HG03025 (cell line): ENCODE measurements at regions not wholly inside any gene's neighbourhood (a gene's known extent, or its start where the extent isn't known, plus 50 kb on each side); places are given as distances from the start of the nearest gene placed in this dataset.

Experiments
- ATAC-seq: cut with Tn5 transposase; IDR thresholded peaks from one replicate; pipeline ENCODE4 v1.9.1; 2021; ENCODE audit warnings: mild to moderate bottlenecking, moderate library complexity; ENCODE audit not compliant: unreplicated experiment, low FRiP score

DNA sequence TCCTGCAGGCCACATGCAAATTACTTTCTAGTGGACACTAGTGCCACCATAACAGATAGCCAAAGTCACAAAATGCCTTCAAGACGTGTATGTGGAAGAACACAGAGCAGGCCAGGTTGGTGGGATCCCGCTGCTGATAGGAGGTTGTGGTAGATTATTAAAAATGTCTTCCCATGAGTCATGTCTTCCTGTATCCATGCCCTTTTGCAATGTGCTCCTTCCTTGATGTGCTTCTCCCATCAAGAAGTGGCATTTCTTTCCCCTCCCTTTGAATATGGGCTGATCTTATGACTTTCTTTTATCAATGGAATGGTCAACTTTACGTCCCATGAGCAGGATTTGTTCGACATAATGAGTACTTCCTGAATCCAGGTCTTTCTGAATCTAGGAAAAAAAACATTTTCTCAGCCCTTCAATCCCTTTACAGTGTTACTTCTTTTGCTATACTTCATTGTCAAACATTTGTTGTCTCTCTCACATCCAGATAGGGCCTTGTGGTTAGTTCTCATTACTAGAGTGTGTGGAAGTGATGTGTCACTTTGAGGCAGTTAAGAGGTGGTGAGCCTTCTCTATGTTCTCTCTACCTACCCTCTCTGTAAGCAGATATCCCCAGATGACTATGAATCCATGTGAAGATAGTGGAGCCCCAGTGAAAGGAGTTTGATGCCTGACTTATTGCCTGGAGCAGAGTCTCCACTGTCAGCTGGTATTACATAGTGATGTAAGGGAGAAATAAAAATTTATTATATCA lies 519.2 kb upstream of the DIPK2B start:
- no peak for ATAC-seq

DNA sequence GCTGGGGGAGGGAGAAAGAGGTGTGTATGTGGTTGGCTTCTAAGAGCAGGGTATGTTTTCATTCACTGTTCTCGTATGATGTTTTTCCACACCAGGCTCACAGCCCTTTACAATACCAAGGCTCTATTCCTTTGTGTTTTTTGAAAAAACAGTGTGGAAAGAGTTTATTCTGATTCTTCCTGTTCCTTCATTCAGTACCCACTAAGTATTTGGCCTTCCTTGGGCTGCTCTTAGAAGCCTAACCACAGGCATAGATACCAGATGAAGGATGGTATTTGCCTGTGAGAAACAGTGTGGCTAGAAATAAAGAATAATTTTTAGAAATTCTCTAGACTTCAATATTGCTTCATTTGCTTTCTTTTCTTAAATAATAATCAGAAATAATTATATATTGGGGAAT lies 518.0 kb upstream of the DIPK2B start:
- no peak for ATAC-seq

DNA sequence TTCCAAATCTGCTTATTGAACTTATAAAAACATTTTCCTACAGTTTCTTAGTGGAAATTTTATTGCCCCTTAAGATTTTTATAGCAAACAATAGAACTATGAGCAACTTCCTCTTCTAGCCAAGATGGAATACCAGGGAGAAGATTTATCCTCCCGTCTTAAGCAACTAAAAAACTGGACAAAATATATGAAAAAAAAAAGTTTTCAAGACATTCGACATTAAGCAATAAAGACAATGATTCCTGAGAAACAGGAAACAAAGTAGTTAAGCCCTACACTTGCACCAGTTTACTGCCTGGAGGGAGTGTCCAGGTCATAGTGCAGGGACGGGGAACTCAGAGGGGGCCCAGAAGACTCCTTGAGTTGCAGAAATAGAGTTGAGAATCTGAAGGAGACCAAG lies 516.1 kb upstream of the DIPK2B start:
- ATAC-seq: no peak

DNA sequence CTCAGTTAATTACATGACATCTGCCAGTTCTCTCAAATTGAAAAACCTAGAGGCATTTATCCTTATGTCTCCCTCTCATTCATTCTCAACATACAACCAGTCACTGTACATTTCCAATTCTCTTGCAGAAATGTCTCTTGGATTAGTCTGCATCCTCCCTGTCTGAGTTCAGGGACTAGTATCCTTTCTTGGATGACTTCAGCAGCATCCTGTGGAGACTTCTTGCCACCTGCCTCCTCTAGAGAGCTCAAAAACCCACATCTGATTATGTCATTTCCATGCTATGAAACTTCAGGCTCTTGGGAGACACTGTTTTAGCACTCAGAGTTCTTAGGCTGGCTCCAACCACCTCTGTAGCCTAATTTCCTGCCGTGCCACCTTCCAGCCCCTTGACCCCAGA lies 515.1 kb upstream of the DIPK2B start:
- no peak for ATAC-seq

DNA sequence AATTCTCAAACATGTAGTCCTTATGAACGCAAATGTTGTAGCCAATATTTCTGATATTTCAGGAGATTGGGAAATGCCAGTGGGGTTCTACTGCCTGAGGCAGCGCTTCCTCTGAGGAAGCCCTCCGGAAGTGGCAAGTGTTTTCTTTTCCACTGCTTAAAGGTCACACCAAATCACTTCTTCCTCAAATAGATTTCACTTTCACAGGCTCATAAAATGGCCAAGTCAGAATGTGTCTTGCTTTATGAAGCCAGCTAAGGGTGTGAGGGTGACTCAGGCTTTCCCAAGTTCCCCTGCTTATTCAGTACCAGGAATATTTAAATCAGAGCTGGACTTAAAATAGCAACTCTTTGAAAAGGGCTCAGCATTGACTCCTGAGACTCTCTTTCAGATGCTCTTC lies 514.2 kb upstream of the DIPK2B start:
- ATAC-seq: no peak

DNA sequence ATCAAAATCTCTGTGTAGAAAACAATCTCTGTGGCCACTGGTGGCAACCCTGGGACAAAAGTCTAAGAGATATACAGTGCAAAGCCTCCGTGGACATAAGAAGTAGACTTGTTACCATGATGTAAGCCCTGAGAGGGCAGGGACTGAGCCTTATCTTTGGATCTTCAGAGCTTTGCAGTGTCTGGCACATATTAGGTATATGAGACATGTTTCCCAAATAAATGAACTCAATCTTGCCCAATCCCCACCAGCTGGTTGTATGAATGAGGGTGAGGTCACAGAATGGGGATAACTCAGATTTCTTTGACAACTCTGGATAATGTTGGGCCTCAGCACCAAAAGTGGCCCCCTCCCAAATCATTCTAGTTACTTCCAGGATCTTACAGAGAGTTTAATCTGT lies 511.4 kb upstream of the DIPK2B start:
- ATAC-seq: no peak

DNA sequence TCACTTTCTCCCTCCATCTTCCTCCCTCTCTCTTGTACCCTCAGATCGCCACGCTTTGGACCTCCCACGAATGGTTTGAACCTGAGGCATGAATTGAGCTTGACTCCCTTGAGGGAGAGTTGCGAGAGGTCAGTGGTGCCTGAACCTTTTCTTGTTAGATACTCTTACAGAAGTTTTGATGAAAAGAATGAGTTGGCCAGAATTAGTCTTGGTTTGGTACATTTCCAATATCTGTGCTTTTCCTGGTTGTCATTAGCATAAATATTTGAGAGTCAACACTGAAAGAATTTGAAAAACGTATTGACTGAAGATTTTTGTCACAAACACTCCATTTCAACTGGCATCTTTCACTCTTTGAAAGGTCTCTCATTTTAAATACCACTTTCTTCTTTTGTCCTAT lies 510.6 kb upstream of the DIPK2B start:
- ATAC-seq: no peak

DNA sequence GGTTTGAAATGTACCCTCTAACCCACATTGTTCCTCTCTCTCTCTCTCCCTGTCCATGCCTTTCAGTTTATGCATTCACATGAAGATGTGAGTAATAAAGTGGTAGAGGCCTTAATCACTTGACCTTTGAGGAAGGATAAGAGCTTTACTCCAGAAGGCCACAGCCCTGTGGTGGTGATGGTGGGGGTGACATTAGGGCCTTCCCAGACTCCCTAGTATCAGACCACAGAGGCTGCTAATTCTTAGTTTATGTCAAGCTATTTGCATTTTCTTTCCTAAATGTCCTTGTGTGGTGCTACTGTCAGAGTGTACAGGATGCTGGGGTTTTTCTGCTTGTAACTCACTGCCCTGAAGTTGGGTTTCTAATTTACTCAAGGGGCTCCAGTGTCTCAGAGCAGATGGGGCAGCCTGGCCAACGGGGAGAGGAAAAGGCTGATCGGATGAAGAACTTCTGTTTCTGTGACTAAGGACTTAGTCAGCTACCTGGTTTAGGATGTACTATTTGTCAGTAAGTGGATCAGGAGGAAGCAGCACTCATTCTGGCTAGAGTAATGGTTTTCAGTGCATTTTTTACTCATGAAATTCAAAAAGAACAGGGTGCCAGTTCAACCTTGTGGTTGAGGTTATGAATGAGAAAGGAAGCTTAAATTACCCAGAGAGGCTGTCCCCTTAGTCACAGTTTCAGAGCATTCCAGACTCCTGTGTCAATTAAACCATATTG lies 509.6 kb upstream of the DIPK2B start:
- ATAC-seq: peak; percentile 70

DNA sequence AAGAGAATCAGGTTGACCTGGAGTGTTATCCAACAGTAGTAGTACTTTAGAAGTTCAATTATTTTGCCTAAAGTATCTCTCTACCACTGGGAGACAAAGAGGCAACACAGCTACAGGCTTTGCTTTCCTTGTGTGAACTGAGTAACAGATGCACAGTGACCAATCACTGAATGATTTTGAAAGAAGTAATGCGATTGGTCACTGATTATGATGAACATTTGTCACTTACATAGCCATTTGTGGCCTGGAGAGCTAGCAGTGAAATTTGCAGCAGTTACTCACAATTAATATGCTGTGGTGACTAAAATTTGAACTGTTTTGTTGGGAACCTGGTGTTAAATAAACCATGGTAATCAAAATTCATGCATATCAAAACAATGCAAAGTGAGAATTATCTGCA lies 508.7 kb upstream of the DIPK2B start:
- no peak for ATAC-seq

DNA sequence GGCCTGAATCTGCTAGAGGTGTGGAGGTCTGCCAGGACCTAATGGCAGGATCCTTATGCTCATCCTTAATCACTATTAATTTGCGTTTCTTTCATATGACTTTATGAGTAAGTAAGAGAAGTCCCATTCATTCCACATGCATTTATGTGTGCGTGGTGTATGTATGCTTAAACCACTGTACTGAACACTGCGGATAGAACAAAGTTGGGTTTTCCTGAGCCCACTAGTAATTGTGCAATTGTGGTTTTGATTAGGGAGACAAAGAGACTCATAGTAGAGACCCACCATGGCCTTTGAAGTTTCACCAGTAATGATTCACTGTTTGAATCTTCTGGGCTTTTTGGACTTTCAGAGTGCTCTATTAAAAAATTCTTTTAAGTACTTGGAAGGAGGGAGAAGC lies 498.5 kb upstream of the DIPK2B start:
- no peak for ATAC-seq

DNA sequence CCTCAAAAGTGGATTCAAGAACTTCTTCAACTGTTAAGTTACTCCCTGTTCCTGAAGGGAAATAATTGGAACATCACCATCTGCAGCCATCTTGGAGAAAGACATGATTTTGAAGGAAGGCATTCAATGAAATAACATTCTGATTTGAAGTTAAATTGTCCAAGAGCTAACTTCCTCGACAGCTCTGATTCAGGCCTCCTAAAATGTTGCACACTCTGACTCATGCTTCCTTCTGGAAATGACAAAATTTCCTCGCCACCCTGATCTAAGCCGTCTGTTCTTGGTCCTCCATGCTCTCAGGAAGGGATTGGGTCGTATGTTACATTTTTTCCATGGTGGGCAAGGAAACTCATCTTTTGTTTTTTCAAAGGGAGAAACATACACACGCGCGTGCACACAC lies 496.9 kb upstream of the DIPK2B start:
- ATAC-seq: no peak

DNA sequence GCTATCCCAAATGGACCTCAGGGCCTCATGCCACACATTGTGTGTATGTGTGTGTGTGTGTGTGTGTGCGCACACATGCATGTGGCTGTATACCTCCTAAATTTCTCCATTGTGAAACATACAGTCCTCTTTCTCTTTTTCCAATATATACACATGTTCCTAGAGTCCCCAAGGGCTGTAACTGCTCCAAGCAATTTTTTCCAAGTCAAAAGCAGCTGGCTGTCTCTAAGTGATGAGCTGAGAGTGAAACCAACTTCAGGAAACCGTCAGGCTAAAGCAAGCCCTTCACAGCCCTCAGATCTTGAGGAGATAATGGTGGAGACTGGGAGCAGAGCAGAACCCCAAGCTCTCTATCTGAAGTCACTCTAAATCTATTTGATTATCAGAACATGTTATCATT lies 496.1 kb upstream of the DIPK2B start:
- no peak for ATAC-seq

DNA sequence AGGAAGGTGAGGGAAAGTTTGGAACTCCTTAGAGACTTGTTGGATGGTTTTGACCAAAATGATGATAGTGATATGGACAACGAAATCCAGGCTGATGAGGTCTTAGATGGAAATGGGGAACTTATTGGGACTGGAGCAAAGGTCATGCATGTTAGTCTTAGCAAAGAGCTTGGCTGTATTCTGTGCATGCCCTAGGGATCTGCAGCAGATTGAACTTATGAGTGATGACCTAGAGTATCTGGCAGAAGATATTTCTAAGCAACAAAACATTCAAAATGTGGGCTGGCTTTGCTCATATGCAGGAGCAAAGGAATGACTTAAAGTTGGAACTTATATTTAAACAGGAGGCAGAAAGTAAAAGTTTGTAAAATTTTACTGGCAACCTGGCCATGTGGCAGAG lies 489.3 kb upstream of the DIPK2B start:
- no peak for ATAC-seq

DNA sequence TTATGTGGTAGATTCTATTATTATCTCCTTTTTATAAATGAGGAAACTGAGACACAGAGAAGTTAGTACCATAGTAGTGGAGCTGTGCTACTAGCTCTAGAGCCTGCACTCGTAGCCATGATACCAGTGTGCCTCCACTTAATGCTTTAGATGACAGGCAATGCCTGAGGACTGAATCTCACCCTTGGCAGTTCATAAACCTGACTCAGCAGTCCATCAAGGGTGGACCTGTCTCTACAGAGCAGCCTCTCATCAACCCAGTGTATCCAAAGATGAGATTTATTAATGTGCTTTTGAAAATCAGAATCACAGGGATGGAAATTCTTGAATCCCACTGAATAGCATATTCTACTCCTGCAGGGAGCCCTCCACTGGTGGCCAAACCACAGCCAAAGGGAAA lies 483.2 kb upstream of the DIPK2B start:
- no peak for ATAC-seq

DNA sequence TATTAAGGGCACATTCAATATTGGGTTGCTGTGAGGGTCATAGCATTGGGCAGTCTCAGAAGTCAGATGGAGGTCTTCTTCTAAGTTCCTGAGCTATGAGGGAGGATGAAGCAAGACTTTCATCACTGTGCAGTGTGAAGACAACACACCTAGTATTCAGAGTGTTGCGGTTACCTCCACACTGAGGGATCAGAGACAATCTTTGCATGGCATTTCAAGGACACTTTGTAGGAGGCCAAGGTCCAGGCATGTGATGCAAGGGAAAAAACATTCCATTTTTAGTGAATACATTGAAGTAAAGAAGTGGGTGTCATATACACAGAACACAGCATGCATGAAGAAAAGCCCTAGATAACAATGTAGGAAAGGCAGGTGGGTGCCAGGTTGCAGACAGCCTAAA lies 481.2 kb upstream of the DIPK2B start:
- no peak for ATAC-seq

DNA sequence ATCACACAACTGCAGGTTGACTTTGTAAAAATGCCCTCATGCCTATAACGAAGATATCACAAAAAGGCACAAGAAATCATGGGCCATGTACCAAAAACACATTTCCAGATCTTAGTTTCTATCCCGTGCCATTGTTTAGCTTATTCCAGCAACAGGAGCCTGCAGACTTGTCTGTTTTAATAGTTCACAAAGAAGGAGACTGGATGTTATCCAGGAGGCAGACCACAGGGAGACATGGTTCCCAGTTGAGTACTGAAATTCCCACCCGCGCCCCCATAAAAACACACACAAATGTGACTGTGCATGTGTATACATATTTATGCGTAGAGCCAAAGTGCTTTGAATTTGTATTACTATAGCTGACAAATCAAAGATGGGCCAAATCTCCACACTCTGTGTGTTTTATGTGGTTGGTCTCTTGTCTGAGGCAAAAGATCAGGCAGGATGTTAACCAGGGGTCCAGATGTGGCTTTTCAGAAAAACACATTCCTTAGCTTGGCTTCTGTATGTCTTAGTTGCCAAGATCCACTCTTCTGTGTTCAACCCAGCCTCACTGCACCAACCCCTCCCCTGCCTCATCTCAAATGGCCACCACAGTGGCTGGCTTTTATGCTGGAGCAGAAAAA lies 469.2 kb upstream of the DIPK2B start:
- ATAC-seq: no peak

DNA sequence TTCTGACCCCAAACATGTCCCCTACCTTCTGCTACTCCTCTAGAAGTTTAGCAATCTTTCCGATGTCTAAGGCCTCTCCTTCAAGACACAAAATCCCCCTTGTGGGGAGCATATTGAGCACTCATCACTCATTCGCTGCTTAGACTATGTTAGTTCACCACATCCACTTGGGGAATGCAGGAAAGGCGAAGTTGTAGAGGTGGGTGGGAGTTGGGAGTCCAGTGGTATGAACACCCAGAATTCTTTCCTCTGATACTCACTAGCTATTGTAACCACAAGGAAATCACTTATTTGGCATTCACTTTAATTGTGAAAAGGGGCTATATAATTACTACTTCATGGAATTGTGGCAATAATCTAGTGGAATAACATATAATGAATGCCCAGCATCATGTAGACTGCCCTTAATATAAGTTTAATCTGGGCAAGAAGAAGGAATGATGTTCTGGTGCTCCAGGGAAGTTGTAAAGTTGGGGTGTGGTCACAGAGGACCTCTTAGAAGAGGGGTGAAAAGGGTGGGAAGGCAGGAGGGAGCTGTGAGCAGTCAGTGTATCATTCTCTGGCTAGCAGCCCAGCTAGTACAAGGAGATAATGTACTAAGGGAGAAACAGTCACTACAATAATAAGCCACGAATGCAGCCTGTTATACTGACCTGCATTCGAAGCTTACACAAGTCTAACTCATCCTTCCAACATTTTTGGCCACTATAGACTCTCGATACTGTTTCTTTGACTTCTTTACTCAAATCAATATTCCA lies 468.2 kb upstream of the DIPK2B start:
- ATAC-seq: no peak

DNA sequence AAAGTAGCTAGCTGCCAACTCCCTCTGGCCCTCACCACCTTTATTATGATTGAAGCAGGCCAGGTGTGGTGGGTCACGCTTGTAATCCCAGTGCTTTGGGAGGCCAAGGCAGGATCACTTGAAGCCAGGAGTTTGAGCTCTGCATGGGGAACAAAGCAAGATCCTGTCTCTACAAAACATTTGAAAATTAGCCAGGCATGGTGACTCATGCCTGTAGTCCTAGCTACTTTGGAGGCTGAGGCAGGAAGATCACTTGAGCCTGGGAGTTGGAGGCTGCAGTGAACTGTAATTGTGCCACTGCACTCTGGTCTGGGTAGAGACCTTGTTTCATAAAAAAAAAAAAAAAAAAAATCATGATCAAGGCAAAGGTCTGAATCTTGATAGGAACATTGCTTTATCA lies 467.0 kb upstream of the DIPK2B start:
- no peak for ATAC-seq

DNA sequence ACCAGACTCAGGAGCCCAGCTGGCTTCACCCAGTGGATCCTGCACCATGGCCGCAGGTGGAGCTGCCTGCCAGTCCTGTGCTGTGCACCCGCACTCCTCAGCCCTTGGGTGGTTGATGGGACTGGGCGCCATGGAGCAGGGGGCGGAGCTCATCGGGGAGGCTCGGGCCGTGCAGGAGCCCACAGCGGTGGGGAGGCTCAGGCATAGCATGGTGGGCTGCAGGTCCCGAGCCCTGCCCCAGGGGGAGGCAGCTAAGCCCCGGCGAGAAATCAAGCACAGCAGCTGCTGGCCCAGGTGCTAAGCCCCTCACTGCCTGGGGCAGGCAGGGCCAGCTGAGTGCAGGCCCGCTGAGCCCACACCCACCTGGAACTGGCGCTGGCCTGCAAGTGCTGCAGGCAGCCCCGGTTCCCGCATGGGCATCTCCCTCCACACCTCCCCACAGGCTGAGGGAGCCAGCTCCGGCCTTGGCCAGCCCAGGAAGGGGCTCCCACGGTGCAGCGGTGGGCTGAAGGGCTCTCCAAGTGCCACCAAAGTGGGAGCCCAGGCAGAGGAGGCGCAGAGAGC lies 464.1 kb upstream of the DIPK2B start:
- ATAC-seq: no peak

DNA sequence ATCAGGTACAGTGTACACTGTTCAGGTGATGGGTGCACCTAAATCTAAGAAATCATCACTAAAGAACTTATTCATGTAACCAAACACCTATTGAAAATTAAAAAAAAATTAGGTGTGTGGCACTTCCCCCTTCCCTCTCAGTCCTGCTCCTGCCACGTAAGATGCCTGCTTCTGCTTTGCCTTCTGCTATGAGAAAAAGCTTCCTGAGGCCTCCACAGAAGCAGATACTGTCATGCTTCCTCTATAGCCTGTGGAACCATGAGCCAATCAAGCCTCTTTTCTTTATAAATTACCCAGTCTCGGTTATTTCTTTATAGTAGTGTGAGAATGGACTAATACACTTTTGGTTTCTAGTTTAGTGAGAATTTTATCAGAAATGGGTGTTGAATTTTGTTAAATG lies 459.8 kb upstream of the DIPK2B start:
- ATAC-seq: no peak

DNA sequence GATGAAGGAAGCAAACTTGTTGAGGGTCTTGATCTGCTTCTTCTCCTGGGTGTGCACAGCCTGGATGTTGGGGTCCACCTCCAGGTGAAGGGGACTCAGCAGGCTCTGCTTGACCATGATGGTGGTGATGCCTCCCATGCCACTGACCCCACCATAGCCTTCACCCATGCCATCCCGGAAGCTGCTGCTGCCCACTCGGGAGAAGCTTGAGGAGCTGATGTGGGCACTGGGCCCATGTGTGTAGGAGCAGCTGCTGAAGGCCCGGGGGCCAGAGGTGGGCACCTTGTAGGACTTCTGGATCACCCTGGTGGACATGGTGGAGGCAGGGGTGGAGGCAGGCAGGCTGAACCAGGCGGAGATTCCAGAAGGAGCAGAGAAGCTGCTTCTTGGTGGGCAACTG lies 432.7 kb upstream of the DIPK2B start:
- no peak for ATAC-seq
